WERI-Rb-1 (cell line): ENCODE measurements at regions not wholly inside any gene's neighbourhood (a gene's known extent, or its start where the extent isn't known, plus 50 kb on each side); places are given as distances from the start of the nearest gene placed in this dataset.

Experiments
- DNase-seq: peaks from one replicate; pipeline ENCODE4 v3.0.0-alpha.2; 2020
- H3K27ac ChIP-seq: fragments of 250-450 bp; sonication (Bioruptor Pico); 2 replicates; pipeline ENCODE4 v1.5.1; 2020; ENCODE audit warnings: mild to moderate bottlenecking, moderate library complexity
- H3K27me3 ChIP-seq: fragments of 250-450 bp; sonication (Bioruptor Pico); 2 replicates; pipeline ENCODE4 v1.5.1; 2021; ENCODE audit warnings: mild to moderate bottlenecking, low read depth, moderate library complexity; ENCODE audit not compliant: insufficient read depth, severe bottlenecking
- H3K36me3 ChIP-seq: fragments of 250-450 bp; sonication (Bioruptor Pico); 2 replicates; pipeline ENCODE4 v1.5.1; 2020; ENCODE audit warnings: mild to moderate bottlenecking, moderate library complexity
- H3K4me3 ChIP-seq: 2 replicates; pipeline ENCODE4 v1.5.1; 2011; ENCODE audit warnings: low read depth, mild to moderate bottlenecking, control low read depth, low read length
- H3K9me3 ChIP-seq: fragments of 250-450 bp; sonication (Bioruptor Pico); 2 replicates; pipeline ENCODE4 v1.5.1; 2021; ENCODE audit warnings: mild to moderate bottlenecking, moderate library complexity; ENCODE audit not compliant: severe bottlenecking
- TF ChIP-seq, protein P1 (sequence below): IDR thresholded peaks from 2 replicates; pipeline ENCODE4 v1.5.1; 2011; ENCODE audit warnings: low read depth, mild to moderate bottlenecking, control low read depth, inconsistent platforms, low read length

DNA sequence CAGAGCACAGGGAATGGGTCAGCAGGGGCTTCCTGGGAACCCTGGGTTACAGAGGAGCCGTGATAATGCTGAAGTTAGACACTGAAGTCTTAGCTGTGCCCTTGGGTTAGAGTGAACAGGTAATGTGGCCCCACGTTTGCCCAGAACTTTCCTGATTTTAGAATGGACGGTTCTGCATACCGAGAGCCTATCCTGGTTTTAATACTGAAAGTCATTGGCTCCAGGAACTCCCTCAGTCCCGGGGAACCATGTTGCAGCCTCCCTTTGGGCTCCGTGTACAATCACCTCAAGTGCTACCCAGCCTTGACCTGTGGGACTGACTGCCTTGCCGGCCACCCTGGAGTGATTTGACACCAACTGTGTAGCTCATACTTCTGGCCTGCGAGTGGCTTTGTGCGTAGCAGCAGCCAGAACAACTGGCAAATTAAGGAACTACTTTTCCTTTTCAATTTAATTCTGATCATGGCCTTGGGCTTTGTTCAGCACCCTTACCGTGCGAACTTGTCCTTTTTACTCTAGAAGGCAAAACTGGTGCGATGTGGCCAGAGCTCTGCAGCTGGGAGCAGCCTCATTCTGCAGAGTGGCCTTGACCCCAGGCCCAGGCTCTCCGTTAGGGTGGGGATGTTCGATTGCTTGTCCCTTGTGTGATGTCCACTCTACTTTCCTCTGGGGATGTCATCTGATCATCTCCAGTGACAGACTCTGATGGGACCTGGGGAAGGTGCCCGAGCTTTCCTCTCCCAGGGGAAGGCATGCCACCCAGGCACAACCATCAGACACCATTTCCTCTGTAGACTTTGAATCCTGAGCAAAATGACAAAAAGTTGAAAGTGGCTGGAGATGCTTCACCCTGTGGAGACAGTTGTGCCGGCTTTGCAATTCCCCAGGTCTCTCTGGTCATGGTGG is 265.9 kb downstream of the GLRX3 start:
- Histone ChIP-seq H3K4me3 (no peak overlapping the region), H3K9me3 (no peaks in the 10 kb centered on the region), H3K27ac (no peak overlapping the region), H3K27me3 (no peaks in the 10 kb centered on the region), H3K36me3 (no peaks in the 10 kb centered on the region)
- TF ChIP-seq, protein P1, sequence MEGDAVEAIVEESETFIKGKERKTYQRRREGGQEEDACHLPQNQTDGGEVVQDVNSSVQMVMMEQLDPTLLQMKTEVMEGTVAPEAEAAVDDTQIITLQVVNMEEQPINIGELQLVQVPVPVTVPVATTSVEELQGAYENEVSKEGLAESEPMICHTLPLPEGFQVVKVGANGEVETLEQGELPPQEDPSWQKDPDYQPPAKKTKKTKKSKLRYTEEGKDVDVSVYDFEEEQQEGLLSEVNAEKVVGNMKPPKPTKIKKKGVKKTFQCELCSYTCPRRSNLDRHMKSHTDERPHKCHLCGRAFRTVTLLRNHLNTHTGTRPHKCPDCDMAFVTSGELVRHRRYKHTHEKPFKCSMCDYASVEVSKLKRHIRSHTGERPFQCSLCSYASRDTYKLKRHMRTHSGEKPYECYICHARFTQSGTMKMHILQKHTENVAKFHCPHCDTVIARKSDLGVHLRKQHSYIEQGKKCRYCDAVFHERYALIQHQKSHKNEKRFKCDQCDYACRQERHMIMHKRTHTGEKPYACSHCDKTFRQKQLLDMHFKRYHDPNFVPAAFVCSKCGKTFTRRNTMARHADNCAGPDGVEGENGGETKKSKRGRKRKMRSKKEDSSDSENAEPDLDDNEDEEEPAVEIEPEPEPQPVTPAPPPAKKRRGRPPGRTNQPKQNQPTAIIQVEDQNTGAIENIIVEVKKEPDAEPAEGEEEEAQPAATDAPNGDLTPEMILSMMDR: no peak
- no peak for DNase-seq

DNA sequence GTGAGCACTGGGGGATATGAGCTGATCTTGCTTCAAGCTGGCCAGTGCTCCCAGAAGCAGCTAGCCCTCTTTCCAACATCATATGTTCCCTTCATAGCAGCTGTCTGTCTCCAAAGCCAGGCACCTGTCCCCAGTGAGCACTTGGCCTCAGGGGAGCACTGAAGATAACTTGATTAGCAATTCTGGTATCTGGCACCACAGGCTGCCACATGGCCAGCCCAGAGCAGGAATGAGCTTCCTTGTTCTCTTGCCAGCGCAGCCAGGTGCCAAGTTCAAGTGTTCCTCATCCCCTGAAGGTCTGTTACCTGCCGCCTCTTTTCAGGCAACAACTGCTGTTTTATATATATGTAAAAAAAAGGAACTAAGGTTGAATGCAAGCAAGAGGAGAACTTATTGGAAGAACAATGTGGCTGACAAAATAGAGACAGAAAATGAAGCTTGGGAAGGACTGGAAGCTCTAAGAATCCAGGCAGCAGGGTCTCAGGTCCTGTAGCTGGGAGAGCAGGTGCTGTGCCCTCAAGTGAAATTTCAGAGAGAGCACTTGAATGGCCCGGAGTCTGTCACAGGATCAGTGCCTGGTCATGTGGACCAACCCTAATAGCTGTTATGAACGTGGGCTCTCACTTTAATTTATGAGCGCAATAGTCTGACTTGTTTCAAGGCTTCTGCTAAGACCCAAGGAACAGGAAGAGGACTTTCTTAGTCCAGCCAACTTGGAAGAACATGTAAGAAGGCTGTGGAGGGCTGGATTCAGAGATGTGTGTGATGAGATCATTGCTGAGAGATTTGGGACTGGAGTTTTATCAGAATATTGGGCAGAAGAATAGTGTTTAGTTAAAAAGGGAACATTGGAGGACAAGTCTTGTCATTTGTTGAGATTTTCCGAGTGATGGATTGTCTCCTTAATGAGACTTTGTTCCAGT is 267.2 kb downstream of the GLRX3 start:
- no peaks in the 10 kb centered on the region for H3K27me3 ChIP-seq
- TF ChIP-seq, protein P1: no peak
- H3K4me3 ChIP-seq: no peak overlapping the region
- H3K9me3 ChIP-seq: no peaks in the 10 kb centered on the region
- H3K27ac ChIP-seq: no peak overlapping the region
- no peaks in the 10 kb centered on the region for H3K36me3 ChIP-seq
- no peak for DNase-seq

DNA sequence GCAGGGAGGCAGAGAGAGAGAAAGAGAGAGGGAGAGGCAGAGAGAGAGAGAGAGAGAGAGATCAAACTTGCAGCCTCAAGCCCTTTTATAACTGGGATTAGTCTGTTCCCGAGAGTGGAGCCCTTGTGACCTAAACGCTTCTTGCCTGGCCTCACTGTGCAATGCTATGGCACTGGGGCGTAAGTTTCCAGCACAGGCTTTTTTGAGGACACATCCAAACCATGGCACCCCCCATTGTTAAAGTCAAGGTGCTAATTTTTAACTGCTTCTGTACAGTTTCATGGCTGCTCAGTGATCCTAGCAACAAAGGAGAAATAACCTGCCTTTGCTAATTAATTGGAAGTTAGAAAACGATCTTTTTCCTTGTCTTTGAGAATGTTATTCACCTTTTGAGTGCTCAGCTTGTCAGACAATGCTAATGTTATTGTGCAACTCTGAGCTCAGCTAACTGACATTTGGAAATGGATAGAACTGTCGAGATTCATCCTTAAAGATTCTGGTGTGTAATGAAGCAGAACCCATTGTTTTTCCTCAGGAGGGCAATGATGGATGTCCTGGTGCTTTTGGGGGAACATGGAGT is 268.4 kb downstream of the GLRX3 start:
- Histone ChIP-seq H3K36me3 (no peaks in the 10 kb centered on the region), H3K27ac (no peak overlapping the region), H3K27me3 (no peaks in the 10 kb centered on the region), H3K4me3 (no peak overlapping the region), H3K9me3 (no peaks in the 10 kb centered on the region)
- DNase-seq: no peak
- TF ChIP-seq, protein P1: no peak

DNA sequence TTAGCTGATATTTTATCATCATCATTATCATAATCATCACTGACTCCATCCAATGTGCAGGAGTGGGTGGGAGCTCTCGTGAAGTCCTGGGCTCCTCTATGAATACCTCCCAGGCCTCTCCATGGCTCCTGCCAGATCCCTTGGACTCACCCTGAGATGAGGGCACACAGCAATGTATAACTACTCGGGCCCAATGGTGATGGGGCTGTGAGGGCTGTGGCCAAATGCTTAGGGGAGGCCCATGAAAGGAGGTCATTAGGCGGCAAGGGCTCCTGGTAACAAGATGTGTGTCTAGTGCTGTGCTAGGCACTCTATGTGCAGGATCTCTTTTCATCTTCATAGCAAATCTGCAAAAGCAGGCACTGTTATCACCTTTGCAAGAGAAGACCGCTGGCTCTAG is 270.9 kb downstream of the GLRX3 start:
- H3K27me3 ChIP-seq: no peaks in the 10 kb centered on the region
- no peak for DNase-seq
- no peak overlapping the region for H3K4me3 ChIP-seq
- H3K36me3 ChIP-seq: no peaks in the 10 kb centered on the region
- TF ChIP-seq, protein P1: no peak
- no peak overlapping the region for H3K27ac ChIP-seq
- H3K9me3 ChIP-seq: no peaks in the 10 kb centered on the region

DNA sequence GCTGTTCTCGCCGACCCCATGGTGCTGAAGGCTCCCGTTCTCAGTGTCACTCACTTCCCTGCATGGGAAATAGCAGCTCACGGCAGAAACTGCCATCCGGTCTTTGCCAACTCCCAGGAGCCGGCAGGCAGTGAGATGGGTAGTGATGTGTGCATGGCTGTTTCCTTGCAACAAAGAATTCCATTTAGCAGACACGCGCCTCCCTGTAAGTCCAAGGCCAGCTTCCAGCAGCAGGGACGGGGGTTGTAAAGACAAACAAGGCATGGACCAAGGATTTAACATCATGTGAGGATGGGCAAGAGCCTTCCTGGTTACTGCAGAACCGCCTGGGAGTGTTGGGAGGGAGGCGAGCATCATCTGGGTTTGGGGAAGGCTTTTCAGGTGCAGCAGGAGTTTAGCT is 273.1 kb downstream of the GLRX3 start:
- H3K9me3 ChIP-seq: no peaks in the 10 kb centered on the region
- H3K27ac ChIP-seq: no peak overlapping the region
- H3K36me3 ChIP-seq: no peaks in the 10 kb centered on the region
- H3K27me3 ChIP-seq: no peaks in the 10 kb centered on the region
- DNase-seq: no peak
- H3K4me3 ChIP-seq: no peak overlapping the region
- TF ChIP-seq, protein P1: no peak
